ENCODE measurements at regions not wholly inside any gene's neighbourhood (a gene's known extent, or its start where the extent isn't known, plus 50 kb on each side); places are given as distances from the start of the nearest gene placed in this dataset.

- TF ChIP-seq CTCF (IDR thresholded peaks at IDR 0.05): no peak
- no peak for DNase-seq (ENCODE audit: low spot score)
- no peak for ATAC-seq (ENCODE audit: low FRiP score)
These were observed 446.5 kb downstream of the TLE1 start for GRCh38 chr9:81242866-81243265.

- no peak for ATAC-seq (ENCODE audit: low FRiP score)
- no peak for TF ChIP-seq CTCF (IDR thresholded peaks at IDR 0.05)
- no peak for DNase-seq (ENCODE audit: low spot score)
These were observed 450.0 kb downstream of the TLE1 start for GRCh38 chr9:81239388-81239787.

GRCh38 chr9:81237565-81238231, 451.6 kb downstream of the TLE1 start:
- TF ChIP-seq CTCF (IDR thresholded peaks at IDR 0.05): no peak
- ATAC-seq (ENCODE audit: low FRiP score): no peak
- DNase-seq (ENCODE audit: low spot score): no peak

GRCh38 chr9:81234924-81235610, 454.3 kb downstream of the TLE1 start:
- TF ChIP-seq CTCF (IDR thresholded peaks at IDR 0.05): no peak
- ATAC-seq (ENCODE audit: low FRiP score) (no peak), DNase-seq (ENCODE audit: low spot score) (no peak)

GRCh38 chr9:81231011-81231410, 458.3 kb downstream of the TLE1 start:
- DNase-seq (ENCODE audit: low spot score) (no peak), ATAC-seq (ENCODE audit: low FRiP score) (no peak)
- TF ChIP-seq CTCF (IDR thresholded peaks at IDR 0.05): no peak

GRCh38 chr9:81227507-81228245, 461.7 kb downstream of the TLE1 start:
- no peak for TF ChIP-seq CTCF (IDR thresholded peaks at IDR 0.05)
- ATAC-seq (ENCODE audit: low FRiP score) (no peak), DNase-seq (ENCODE audit: low spot score) (no peak)
